Prostate gland (tissue), 2 donors: ENCODE measurements at regions not wholly inside any gene's neighbourhood (a gene's known extent, or its start where the extent isn't known, plus 50 kb on each side); places are given as distances from the start of the nearest gene placed in this dataset.

Experiments
- CTCF ChIP-seq, 4 experiments: fragments of 200-600 bp in 2 of 4; fragments of 450-650 bp in 2 of 4; sonication (generic) in 2 of 4; IDR thresholded peaks; 1 replicate in 3 of 4; 2 replicates in 1 of 4; pipeline ENCODE4 v1.5.1; 2016 to 2019; ENCODE audit warnings: antibody characterized with exemption in 4 of 4, mild to moderate bottlenecking in 2 of 4, moderate library complexity in 2 of 4
- POLR2A ChIP-seq: fragments of 450-650 bp; IDR thresholded peaks from one replicate; pipeline ENCODE4 v1.6.1; 2016; ENCODE audit warnings: antibody characterized with exemption, mild to moderate bottlenecking
- POLR2AphosphoS5 ChIP-seq: sonication (generic); formaldehyde crosslinking; IDR thresholded peaks from one replicate; pipeline ENCODE4 v1.6.1; 2017; ENCODE audit warnings: antibody characterized with exemption

GRCh38 chr6:77204555-77204954 lies 258.7 kb downstream of the HTR1B start:
- TF ChIP-seq CTCF (IDR thresholded peaks at IDR 0.05): no peak
- no peak for TF ChIP-seq POLR2AphosphoS5
- TF ChIP-seq POLR2A: no peak
